ENCODE measurements at regions not wholly inside any gene's neighbourhood (a gene's known extent, or its start where the extent isn't known, plus 50 kb on each side); places are given as distances from the start of the nearest gene placed in this dataset.

GRCh38 chrX:13898603-13899002, 81.7 kb upstream of the GPM6B start:
- TF ChIP-seq HDGF (IDR thresholded peaks at IDR 0.05; ENCODE audit: borderline replicate concordance), result no peak
- TF ChIP-seq SP1 (IDR thresholded peaks at IDR 0.05), result no peak
- TF ChIP-seq LEF1 (IDR thresholded peaks at IDR 0.05; ENCODE audit: borderline replicate concordance), result no peak
- no peak for TF ChIP-seq ARNT (IDR thresholded peaks at IDR 0.05)
- TF ChIP-seq FOXK2 (IDR thresholded peaks at IDR 0.05), result no peak
- no peak for TF ChIP-seq ELF4 (IDR thresholded peaks at IDR 0.05)
- no peak for TF ChIP-seq PKNOX1 (IDR thresholded peaks at IDR 0.05)
- TF ChIP-seq FOXA1 (IDR thresholded peaks at IDR 0.05), result no peak
- TF ChIP-seq BHLHE40 (IDR thresholded peaks at IDR 0.05; ENCODE audit: borderline replicate concordance), result no peak
